ENCODE measurements at regions not wholly inside any gene's neighbourhood (a gene's known extent, or its start where the extent isn't known, plus 50 kb on each side); places are given as distances from the start of the nearest gene placed in this dataset.

DNA sequence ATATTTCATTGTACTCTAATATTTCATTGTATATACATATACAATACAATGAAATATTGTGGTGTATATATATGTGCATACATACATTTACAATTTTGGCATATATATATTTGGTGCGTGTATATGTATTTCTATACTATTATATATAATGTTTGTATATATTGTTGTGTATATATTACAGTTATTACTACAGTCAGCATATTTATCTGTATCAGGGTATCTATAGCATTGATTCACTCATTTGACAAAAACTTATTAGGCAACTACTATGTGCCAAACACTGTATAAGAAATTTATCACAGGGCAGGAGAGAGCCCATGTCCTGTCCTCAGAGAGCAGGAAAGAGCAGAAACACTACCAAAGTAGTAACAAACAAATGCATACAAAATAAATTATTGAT, 910.6 kb downstream of the QKI start:
- DNase-seq (ENCODE audit: extremely low read depth in 1 of 11, low read depth in 9 of 11, low spot score in 4 of 11): no peak

- DNase-seq (ENCODE audit: extremely low read depth in 1 of 11, low read depth in 9 of 11, low spot score in 4 of 11): no peak
These were observed 908.0 kb downstream of the QKI start for GRCh38 chr6:164322533-164322932.

DNA sequence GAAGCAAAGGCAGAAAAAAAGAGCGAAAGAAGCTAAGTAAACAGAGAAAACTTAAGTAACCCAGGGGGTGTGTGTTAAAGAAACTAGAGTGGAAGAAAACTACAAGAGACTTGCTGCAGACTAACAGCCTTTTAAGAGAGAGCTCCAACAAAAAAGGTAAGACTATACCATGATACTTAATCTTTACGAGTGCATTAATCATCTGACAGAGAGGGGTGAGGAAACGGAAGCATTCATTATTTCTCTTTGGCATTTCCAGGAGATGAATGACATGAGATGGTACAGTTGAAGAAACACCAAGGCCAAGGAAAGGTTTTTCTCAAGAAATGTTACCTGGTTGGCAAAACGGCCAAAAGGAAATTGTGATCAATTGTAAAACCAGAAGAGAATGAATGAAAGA, 906.8 kb downstream of the QKI start:
- DNase-seq (ENCODE audit: extremely low read depth in 1 of 11, low read depth in 9 of 11, low spot score in 4 of 11): peak in 4 of 11 donors; percentile 3 to 19 (median 6)

DNA sequence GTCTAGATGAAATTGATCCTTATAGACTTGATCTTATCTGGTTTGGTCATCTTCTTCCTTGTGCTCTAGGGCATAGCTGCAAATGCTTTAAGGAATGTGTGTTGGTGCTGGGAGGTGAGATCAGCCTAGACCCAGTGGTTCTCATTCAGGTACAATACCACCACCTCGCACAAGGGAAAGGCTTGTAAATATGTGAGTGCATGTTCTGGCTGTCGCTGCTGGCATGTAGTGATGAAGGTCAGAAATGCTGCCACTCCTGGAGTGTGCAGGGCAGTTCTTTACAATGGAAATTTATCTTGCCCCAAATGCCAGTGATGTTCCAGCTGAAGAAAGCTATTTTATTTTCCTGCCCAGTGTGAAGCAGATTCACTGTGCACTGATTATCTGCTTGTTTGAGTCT, 900.9 kb downstream of the QKI start:
- DNase-seq (ENCODE audit: extremely low read depth in 1 of 11, low read depth in 9 of 11, low spot score in 4 of 11): no peak

- DNase-seq (ENCODE audit: extremely low read depth in 1 of 11, low read depth in 9 of 11, low spot score in 4 of 11): no peak
These were observed 893.8 kb downstream of the QKI start for GRCh38 chr6:164308339-164308738.

DNA sequence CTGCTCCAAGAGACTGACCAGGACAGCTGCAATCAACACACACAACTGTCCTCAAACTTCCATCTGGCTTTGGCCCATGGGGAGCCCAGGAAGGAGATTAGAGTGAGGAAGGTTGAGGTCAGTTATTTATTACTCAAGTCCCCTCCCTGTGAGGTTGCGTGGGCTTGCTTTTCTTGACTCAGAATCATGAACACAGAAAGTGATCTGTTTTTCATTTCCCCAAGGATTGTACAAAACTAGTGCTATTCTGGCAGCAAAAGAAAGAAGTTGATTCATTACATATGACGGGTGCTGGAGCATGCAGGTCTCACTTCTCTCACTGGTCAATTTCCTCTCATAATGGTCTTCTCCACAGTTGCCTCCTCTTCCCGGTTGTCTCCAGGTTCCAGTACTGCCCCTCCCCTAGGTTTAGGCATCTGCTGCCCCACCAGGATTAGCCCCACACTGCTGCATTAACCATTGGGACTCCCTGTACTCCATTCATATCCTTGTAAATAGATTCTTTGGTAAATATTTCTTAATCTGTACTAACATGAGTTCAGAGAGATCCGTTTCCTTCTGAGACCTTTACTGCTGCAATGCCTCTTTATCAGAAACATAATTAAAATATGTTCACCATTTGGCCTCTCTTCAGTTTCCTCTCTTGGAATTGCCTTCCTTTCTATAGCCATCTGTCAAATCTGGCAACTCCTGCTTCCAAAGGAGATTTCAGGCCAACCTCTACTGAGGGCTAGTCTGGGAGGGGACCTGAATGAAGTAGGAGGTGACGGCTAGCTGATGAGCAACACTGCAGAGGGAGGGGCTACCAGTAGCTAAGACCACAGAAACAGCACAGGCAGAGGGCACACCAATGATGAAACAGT, 888.8 kb downstream of the QKI start:
- DNase-seq (ENCODE audit: extremely low read depth in 1 of 11, low read depth in 9 of 11, low spot score in 4 of 11): peak in 4 of 11 donors; percentile 1 to 21 (median 10)

DNA sequence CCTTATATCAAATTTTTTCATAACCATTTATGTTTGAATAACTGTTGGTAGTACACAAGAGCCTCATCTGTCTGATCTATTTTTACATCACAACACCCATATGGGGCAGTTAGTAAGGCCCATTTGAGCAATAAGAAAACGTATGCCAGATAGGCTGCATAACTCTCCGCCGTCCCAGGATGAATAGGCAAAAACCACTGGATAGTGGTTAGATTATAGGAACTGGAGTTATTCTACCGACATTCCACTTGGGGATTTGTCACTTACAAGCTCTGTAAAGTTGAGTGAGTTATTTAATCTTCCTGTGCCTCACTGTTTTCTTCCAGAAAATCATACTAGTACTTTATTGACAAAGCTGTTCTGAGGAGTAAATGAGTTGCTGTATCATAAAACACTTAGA, 881.9 kb downstream of the QKI start:
- no peak for DNase-seq (ENCODE audit: extremely low read depth in 1 of 11, low read depth in 9 of 11, low spot score in 4 of 11)

- no peak for DNase-seq (ENCODE audit: extremely low read depth in 1 of 11, low read depth in 9 of 11, low spot score in 4 of 11)
These were observed 879.7 kb downstream of the QKI start for GRCh38 chr6:164294047-164294784.

DNA sequence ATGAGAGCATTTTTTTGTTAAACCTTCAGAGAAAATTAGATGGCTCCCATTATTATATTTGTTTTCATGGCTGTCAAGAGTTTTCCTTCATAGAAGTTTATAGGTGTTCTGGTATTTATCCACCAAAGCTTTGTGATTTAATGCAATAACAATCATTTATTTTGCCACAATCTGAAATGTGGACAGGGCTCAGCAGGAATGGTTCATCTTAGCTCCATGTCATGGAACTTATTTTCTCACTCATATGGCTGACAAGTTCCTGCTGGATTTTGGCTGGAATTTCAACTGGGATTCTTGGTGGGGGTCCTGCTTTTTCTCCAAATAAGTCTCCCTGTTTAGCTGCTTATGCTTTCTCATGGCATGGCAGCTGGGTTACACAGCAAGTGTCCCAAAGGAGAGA, 876.7 kb downstream of the QKI start:
- no peak for DNase-seq (ENCODE audit: extremely low read depth in 1 of 11, low read depth in 9 of 11, low spot score in 4 of 11)

GRCh38 chr6:164290101-164290500, 875.6 kb downstream of the QKI start:
- no peak for DNase-seq (ENCODE audit: extremely low read depth in 1 of 11, low read depth in 9 of 11, low spot score in 4 of 11)

GRCh38 chr6:164286011-164286410, 871.5 kb downstream of the QKI start:
- no peak for DNase-seq (ENCODE audit: extremely low read depth in 1 of 11, low read depth in 9 of 11, low spot score in 4 of 11)

DNA sequence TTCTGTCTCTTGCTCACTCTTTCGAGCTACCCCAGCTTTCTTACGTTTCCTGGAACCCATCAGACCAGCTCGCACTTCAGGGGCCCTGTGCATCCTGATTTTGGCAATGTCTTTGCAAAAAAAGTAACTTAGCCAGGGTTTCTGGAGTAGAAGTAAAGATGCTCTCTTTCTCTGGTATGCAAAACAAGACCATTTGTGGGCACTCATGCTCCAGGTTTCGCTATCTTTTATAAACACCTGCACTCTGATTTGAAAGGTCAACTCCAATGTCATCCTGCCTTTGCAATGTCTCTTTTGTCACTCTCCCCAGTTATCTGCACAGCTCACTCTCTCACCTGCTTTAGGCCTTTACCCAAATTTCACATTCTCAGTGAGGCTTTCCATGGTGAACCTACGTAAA, 869.1 kb downstream of the QKI start:
- DNase-seq (ENCODE audit: extremely low read depth in 1 of 11, low read depth in 9 of 11, low spot score in 4 of 11): no peak

DNA sequence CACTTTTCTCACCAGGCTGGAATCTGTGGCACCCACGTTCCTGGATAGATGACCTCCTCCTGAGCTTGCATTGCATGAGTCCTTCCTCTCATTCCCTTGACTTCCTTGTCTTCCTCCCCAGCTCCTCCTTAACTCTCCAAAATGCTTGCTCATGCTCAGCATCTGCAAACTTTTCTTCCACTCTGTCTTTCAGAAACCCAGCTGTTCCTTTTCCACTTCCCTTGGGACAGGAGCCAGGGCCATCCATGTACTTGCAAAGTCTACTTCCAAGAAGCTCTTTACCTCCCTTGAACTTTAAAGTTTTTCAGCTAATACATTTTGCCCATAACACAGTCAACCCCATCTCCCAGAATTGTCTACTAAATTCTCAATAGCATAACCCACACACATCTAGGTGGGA, 861.7 kb downstream of the QKI start:
- no peak for DNase-seq (ENCODE audit: extremely low read depth in 1 of 11, low read depth in 9 of 11, low spot score in 4 of 11)

GRCh38 chr6:164275773-164276172, 861.3 kb downstream of the QKI start:
- DNase-seq (ENCODE audit: extremely low read depth in 1 of 11, low read depth in 9 of 11, low spot score in 4 of 11): no peak

DNA sequence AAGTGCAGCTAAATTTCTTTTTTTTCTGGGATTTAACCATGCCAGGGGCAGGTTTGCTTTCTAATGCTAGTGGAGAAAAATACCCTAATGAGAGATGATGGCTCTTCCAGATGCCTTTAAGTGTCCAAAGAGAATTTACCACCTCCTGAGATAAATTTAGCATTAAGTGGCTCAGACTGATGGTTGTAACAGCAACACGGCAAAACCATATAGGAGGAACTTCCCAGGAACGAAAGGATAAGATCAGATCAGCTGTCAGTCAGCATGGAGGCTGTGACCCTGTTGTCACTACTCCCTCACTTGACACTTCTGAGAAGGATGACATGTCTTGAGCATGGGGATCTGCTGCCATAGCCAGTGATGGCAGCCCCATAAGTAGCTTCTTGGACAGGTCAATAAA, 860.0 kb downstream of the QKI start:
- DNase-seq (ENCODE audit: extremely low read depth in 1 of 11, low read depth in 9 of 11, low spot score in 4 of 11): no peak

GRCh38 chr6:164273491-164273890, 859.0 kb downstream of the QKI start:
- DNase-seq (ENCODE audit: extremely low read depth in 1 of 11, low read depth in 9 of 11, low spot score in 4 of 11): no peak

DNA sequence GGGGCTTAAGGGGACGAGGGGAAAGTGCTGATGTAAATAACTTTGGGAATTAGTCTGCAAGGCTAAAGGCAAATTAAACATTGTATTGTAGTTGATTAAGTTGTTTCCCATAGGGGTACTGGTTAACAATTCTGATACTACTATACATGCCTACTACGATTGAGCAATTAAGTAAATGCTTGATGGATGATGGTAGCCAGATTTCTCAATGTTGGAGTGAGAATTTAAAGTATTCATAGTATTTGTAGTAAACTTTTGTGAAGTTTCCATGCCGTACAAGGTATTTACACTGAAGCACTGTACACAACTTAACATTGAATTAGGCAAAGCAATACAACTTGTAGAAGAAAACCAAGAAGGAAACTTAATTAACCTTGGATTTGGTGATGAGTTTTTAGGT, 852.3 kb downstream of the QKI start:
- DNase-seq (ENCODE audit: extremely low read depth in 1 of 11, low read depth in 9 of 11, low spot score in 4 of 11): no peak

- DNase-seq (ENCODE audit: extremely low read depth in 1 of 11, low read depth in 9 of 11, low spot score in 4 of 11): no peak
These were observed 847.8 kb downstream of the QKI start for GRCh38 chr6:164262348-164262747.

GRCh38 chr6:164258421-164258820, 843.9 kb downstream of the QKI start:
- DNase-seq (ENCODE audit: extremely low read depth in 1 of 11, low read depth in 9 of 11, low spot score in 4 of 11): peak in 1 of 11 donors; percentile 7

- peak in 7 of 11 donors; percentile 6 to 39 (median 31) for DNase-seq (ENCODE audit: extremely low read depth in 1 of 11, low read depth in 9 of 11, low spot score in 4 of 11)
These were observed 838.4 kb downstream of the QKI start for GRCh38 chr6:164252948-164253347.

DNA sequence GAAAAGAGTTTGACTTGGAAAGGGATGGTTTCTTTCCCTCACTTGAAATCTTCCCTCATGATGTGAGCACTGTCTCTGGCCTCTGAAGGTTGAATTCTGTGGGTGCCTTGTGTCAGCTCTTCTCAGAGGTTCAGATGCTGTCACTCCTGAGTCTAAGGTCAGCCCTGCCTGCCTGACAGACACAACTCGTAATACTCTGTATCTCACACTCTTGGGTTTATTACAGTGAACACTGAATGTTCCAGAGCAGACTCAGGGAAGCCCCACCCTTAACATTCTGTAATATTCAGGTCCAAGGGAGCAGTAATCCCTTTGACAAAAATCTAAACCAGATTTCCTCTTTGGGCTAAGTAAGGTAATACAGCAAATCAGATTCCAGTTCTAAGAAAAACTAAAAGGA, 837.8 kb downstream of the QKI start:
- no peak for DNase-seq (ENCODE audit: extremely low read depth in 1 of 11, low read depth in 9 of 11, low spot score in 4 of 11)

Measured in renal cortex interstitium (tissue), 11 donors.